ENCODE measurements at regions not wholly inside any gene's neighbourhood (a gene's known extent, or its start where the extent isn't known, plus 50 kb on each side); places are given as distances from the start of the nearest gene placed in this dataset.

GRCh38 chr3:72068621-72069020, 283.7 kb upstream of the PROK2 start:
- Histone ChIP-seq H4K8ac (replicated peaks; ENCODE audit: insufficient read length, low read depth, low read length) (no peak overlapping the region), H3K4ac (ENCODE audit: low read depth, low read length) (no peak overlapping the region), H4K5ac (ENCODE audit: insufficient read length, low read depth, low read length) (no peak overlapping the region), H3K27ac (ENCODE audit: insufficient read length, low read depth, low read length) (no peak overlapping the region), H2AFZ (ENCODE audit: low read length) (no peak overlapping the region), H3K9me3 (ENCODE audit: control insufficient read depth, low read depth, low read length) (no peaks in the 10 kb centered on the region), H2BK20ac (ENCODE audit: low read depth, low read length, poor library complexity, severe bottlenecking) (no peak overlapping the region), H3K79me1 (ENCODE audit: insufficient read depth, low read depth, low read length, poor library complexity, severe bottlenecking) (no peaks in the 10 kb centered on the region), H2BK15ac (ENCODE audit: low read depth, low read length) (no peak overlapping the region), H3T11ph (ENCODE audit: low read length) (no peak overlapping the region), H4K20me1 (ENCODE audit: control insufficient read depth, insufficient read depth, insufficient read length) (no peaks in the 10 kb centered on the region), H3K56ac (ENCODE audit: insufficient read length, low read depth, low read length) (no peak overlapping the region), H3K4me1 (ENCODE audit: insufficient read depth, low read length) (no peaks in the 10 kb centered on the region), H2BK5ac (ENCODE audit: insufficient read length, low read length) (no peak overlapping the region), H3K23me2 (ENCODE audit: insufficient read length, low read depth, low read length, poor library complexity, severe bottlenecking) (no peaks in the 10 kb centered on the region), H4K91ac (ENCODE audit: insufficient read length, low read depth, low read length) (no peak overlapping the region), H3K79me2 (ENCODE audit: insufficient read depth, low read length) (no peaks in the 10 kb centered on the region), H2BK12ac (ENCODE audit: insufficient read length, low read depth, low read length) (no peak overlapping the region), H3K9ac (ENCODE audit: extremely low read depth, insufficient read length, low read length) (no peak overlapping the region), H3K4me2 (ENCODE audit: insufficient read depth, insufficient read length, low read length) (no peak overlapping the region), H3K14ac (ENCODE audit: insufficient read depth, low read length) (no peak overlapping the region), H3K27me3 (ENCODE audit: insufficient read depth, low read length) (no peaks in the 10 kb centered on the region), H2AK5ac (ENCODE audit: insufficient read length, low read length) (no peak overlapping the region), H2BK120ac (ENCODE audit: low read depth, low read length, poor library complexity, severe bottlenecking) (no peak overlapping the region), H3K18ac (ENCODE audit: insufficient read length, low read depth, low read length) (no peak overlapping the region), H3K23ac (ENCODE audit: insufficient read length, low read depth, low read length) (no peak overlapping the region)
- TF ChIP-seq, protein P1, sequence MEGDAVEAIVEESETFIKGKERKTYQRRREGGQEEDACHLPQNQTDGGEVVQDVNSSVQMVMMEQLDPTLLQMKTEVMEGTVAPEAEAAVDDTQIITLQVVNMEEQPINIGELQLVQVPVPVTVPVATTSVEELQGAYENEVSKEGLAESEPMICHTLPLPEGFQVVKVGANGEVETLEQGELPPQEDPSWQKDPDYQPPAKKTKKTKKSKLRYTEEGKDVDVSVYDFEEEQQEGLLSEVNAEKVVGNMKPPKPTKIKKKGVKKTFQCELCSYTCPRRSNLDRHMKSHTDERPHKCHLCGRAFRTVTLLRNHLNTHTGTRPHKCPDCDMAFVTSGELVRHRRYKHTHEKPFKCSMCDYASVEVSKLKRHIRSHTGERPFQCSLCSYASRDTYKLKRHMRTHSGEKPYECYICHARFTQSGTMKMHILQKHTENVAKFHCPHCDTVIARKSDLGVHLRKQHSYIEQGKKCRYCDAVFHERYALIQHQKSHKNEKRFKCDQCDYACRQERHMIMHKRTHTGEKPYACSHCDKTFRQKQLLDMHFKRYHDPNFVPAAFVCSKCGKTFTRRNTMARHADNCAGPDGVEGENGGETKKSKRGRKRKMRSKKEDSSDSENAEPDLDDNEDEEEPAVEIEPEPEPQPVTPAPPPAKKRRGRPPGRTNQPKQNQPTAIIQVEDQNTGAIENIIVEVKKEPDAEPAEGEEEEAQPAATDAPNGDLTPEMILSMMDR (conservative IDR thresholded peaks at IDR 0.05) = no peak
- Mint-ChIP-seq H3K27ac (no peak overlapping the region), H3K4me3 (no peak overlapping the region), H3K9me3 (peaks cover 6 to 7% of the 10 kb centered on the region in 2 experiments), H3K4me1 (no peaks in the 10 kb centered on the region), H3K27me3 (ENCODE audit: low read depth) (no peaks in the 10 kb centered on the region), H3K36me3 (ENCODE audit: insufficient read depth in 1 of 3, low read depth in 3 of 3) (peaks cover 0 to 6% (median 6%) of the 10 kb centered on the region in 3 experiments; a peak in 4 of 7 replicates)
- no CpG with 5 or more reads among the region's 1 CpG for WGBS (ENCODE audit: extremely low coverage, insufficient read length, low lambda C conversion rate)
- no peak for DNase-seq

Data from H9 (cell line).